Liver (tissue), 8 donors: ENCODE measurements at regions not wholly inside any gene's neighbourhood (a gene's known extent, or its start where the extent isn't known, plus 50 kb on each side); places are given as distances from the start of the nearest gene placed in this dataset.

Experiments
- DNase-seq: peaks from one replicate; pipeline ENCODE4 v3.0.0-alpha.2; 2017; ENCODE audit warnings: low spot score
- H3K27ac ChIP-seq, 2 donors: one replicate each; pipeline ENCODE4 v1.7.0; 2013; ENCODE audit warnings: inconsistent platforms in 2 of 2, low read length in 2 of 2, control low read depth in 1 of 2, low read depth in 1 of 2, mild to moderate bottlenecking in 1 of 2
- H3K27me3 ChIP-seq, 4 donors: one replicate each; pipeline versions ENCODE4 v1.6.1 to v1.7.0; 2013; ENCODE audit warnings: low read length in 3 of 4, inconsistent platforms in 1 of 4, mild to moderate bottlenecking in 1 of 4, moderate library complexity in 1 of 4; ENCODE audit not compliant: control insufficient read depth in 4 of 4, insufficient read depth in 4 of 4
- H3K36me3 ChIP-seq, 4 donors: one replicate each; pipeline versions ENCODE4 v1.6.1 to v1.7.0; 2013; ENCODE audit warnings: low read length in 3 of 4, mild to moderate bottlenecking in 3 of 4, low read depth in 1 of 4, moderate library complexity in 1 of 4; ENCODE audit not compliant: control insufficient read depth in 4 of 4, insufficient read depth in 3 of 4
- H3K4me1 ChIP-seq, 4 donors: one replicate each; pipeline versions ENCODE4 v1.6.1 to v1.7.0; 2013; ENCODE audit warnings: low read length in 3 of 4, mild to moderate bottlenecking in 3 of 4, moderate library complexity in 1 of 4; ENCODE audit not compliant: control insufficient read depth in 4 of 4, insufficient read depth in 4 of 4
- H3K4me3 ChIP-seq, 3 donors: one replicate each; pipeline versions ENCODE4 v1.6.1 to v1.7.0; 2013; ENCODE audit warnings: low read length in 3 of 3, control low read depth in 1 of 3, low read depth in 1 of 3, mild to moderate bottlenecking in 1 of 3
- H3K9ac ChIP-seq, 2 donors: one replicate each; pipeline ENCODE4 v1.7.0; 2013; ENCODE audit warnings: low read length in 2 of 2, mild to moderate bottlenecking in 2 of 2, moderate library complexity in 2 of 2, control low read depth in 1 of 2, low read depth in 1 of 2
- H3K9me3 ChIP-seq, 4 donors: one replicate each; pipeline versions ENCODE4 v1.6.1 to v1.7.0; 2013; ENCODE audit warnings: low read length in 3 of 4; ENCODE audit not compliant: control insufficient read depth in 4 of 4
- CTCF ChIP-seq: fragments of 150-350 bp; IDR thresholded peaks from 2 replicates; pipeline ENCODE4 v1.5.1; 2017; ENCODE audit warnings: improper control_type of control experiment, low read depth, low read length; ENCODE audit not compliant: missing input control
- EGR1 ChIP-seq, 2 donors: IDR thresholded peaks; 2 replicates each; pipeline ENCODE4 v1.6.1; 2016 to 2018; ENCODE audit warnings: antibody characterized with exemption in 2 of 2, low read depth in 2 of 2
- FOXA2 ChIP-seq: IDR thresholded peaks from 2 replicates; pipeline ENCODE4 v1.6.1; 2016; ENCODE audit warnings: antibody characterized with exemption
- HNF4A ChIP-seq, 2 donors: conservative IDR thresholded peaks; 2 replicates each; pipeline ENCODE4 v1.6.1; 2016; ENCODE audit warnings: antibody characterized with exemption in 2 of 2, mild to moderate bottlenecking in 2 of 2
- HNF4G ChIP-seq: IDR thresholded peaks from 2 replicates; pipeline ENCODE4 v1.6.1; 2016; ENCODE audit warnings: antibody characterized with exemption
- JUND ChIP-seq, 2 donors: IDR thresholded peaks; 2 replicates each; pipeline ENCODE4 v1.6.1; 2016; ENCODE audit warnings: antibody characterized with exemption in 2 of 2
- TAF1 ChIP-seq: conservative IDR thresholded peaks from 2 replicates; pipeline ENCODE4 v1.6.1; 2016; ENCODE audit warnings: antibody characterized with exemption, mild to moderate bottlenecking
- YY1 ChIP-seq: IDR thresholded peaks from 2 replicates; pipeline ENCODE4 v1.6.1; 2016; ENCODE audit warnings: antibody characterized with exemption, mild to moderate bottlenecking
- ZBTB33 ChIP-seq: IDR thresholded peaks from 2 replicates; pipeline ENCODE4 v1.6.1; 2016; ENCODE audit warnings: antibody characterized with exemption
- WGBS: extraction: QIAGEN DNeasy Blood & Tissue Kit; methylation state at CpG from one replicate; pipeline ENCODE4 v1.1.7; 2013; 5-methylcytosine and 5-hydroxymethylcytosine counted together
- TF ChIP-seq, protein P1 (sequence below): IDR thresholded peaks from 2 replicates; pipeline ENCODE4 v1.6.1; 2016; ENCODE audit warnings: antibody characterized with exemption
- TF ChIP-seq, protein P2 (sequence below): IDR thresholded peaks from 2 replicates; pipeline ENCODE4 v1.6.1; 2016; ENCODE audit warnings: antibody characterized with exemption
- donor health status: healthy.
- donor health status: healthy.
- donor health status: healthy.
- donor health status: healthy.
- donor health status: healthy.

DNA sequence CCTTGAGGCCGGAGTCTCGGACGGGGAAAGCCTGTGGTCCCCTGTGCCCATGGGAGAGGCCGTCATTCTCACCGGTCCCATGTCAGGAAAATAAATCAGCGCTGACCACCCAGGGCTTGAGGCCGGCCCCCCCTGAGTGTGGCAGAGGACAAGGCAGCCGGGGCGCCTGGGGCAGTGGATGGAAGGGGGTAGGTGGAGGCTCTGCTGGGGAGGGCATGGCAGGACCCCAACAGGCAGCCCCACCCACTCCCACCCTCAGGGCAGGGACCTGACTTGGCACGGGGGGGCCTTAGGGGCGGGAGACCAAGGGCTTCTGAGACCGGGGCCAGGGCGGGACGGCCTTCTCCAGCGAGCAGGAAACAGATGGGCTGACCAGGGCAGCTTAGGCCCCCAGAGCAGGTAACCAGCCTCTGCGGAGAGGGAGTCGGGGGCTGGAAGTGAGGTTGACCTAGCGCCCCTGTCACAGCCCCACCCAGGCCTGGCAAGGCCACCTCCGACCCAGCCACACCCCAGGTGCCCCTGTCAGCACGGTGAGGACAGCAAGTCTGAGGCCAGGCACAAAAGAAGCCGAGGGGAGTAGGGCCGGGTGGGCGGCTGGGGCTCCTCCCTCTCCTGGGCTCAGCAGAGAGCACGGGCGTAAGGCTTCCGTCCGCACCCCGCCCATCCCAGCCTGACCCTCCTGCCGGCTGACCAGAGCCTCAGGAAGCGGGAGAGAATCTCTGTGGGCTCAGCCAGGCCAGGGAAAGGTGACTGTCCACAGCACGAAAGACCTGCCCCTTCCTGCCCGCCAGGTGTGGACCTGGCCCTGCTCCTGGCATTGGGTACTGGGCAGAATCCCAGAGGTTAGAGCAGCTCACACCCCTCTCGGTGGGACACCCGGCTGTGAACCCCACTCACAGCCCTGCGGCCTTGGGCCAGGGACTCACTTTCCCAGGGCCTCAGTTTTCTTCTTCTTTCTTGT, 87.4 kb downstream of the FOXL3 start:
- TF ChIP-seq, protein P1, sequence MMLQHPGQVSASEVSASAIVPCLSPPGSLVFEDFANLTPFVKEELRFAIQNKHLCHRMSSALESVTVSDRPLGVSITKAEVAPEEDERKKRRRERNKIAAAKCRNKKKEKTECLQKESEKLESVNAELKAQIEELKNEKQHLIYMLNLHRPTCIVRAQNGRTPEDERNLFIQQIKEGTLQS, result no peak
- no peak for TF ChIP-seq YY1
- no peak for TF ChIP-seq FOXA2
- TF ChIP-seq EGR1 (IDR thresholded peaks at IDR 0.05; ENCODE audit: low read depth in 2 of 2), result no peak
- DNase-seq, result no peak
- Histone ChIP-seq H3K9me3 (no peaks in the 10 kb centered on the region), H3K36me3 (no peaks in the 10 kb centered on the region), H3K27me3 (no peaks in the 10 kb centered on the region), H3K9ac (no peak overlapping the region), H3K4me3 (no peak overlapping the region), H3K4me1 (peaks cover 3 to 21% (median 9%) of the 10 kb centered on the region in 4 donors), H3K27ac (no peak overlapping the region)
- 84% methylated on average over 35 of the region's 35 CpGs for WGBS

DNA sequence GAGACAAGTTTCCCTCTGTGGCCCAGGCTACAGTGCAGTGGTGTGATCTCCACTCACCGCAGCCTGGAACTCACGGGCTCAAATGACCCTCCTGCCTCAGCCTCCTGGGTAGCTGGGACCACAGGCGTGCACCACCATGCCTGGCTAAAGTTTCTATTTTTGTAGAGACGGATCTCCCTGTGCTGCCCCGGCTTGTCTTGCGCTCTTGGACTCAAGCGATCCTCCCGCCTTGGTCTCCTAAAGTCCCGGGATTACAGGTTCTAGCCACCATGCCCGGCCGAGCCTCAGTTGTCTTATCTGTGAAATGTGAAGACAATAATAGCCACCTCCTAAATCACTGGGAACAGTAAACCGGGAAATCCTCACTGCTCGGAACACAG, 88.1 kb downstream of the FOXL3 start:
- whole genome bisulfite sequencing, result 96% methylated on average over 13 of the region's 13 CpGs
- Histone ChIP-seq H3K36me3 (no peaks in the 10 kb centered on the region), H3K4me3 (no peak overlapping the region), H3K9me3 (no peaks in the 10 kb centered on the region), H3K27me3 (no peaks in the 10 kb centered on the region), H3K27ac (no peak overlapping the region), H3K4me1 (peaks cover 3 to 14% (median 6%) of the 10 kb centered on the region in 4 donors), H3K9ac (no peak overlapping the region)
- TF ChIP-seq TAF1 (no peak), YY1 (no peak), JUND (IDR thresholded peaks at IDR 0.05) (no peak), ZBTB33 (no peak), HNF4G (no peak)
- TF ChIP-seq, protein P2, sequence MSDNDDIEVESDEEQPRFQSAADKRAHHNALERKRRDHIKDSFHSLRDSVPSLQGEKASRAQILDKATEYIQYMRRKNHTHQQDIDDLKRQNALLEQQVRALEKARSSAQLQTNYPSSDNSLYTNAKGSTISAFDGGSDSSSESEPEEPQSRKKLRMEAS, result no peak
- no peak for DNase-seq

DNA sequence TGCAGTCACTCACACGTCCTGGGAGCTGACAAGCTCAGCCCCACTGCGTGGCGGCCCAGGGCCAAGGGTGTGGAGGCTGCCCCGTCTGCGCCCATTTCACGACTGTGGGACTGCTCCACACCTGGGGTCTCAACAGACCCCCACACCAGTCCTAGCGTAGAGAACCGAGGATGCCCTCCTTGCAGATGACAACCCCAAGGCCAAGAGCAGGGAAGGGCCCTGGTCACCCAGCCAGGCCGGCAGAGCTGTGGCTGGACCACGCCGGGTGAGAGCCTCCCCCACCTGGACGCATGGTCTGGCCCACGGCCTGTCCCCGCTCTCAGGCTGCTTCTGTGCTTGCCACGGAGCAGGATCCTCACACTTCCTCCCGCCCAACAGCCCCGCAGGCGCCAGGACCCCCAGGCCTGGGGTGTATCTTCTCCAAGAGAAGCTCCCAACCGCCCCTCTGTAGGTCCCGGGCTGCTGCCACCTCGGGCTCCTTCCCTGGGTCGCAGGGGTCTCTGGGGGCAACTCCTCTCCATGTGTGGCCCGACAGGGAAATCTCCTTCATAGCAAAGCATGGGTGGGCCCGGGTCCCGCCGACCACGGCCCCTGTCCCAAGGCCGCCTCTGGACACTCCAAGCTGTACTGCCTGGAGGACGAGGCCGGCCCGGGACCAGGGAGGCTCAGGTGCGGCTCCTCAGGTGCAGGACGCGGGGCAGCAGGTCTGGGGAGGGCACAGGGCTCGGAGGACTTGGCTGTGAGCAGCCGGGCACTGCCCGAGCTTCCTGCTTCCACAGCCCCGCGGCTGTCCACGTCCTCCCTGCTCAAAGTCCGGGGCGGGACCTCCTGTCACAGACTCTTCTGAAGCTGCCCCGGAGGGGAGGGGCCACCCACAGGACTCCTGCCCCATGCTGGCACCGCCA, 88.8 kb downstream of the FOXL3 start:
- Histone ChIP-seq H3K9me3 (peaks cover 0 to under 1% (median 0%) of the 10 kb centered on the region in 4 donors), H3K36me3 (no peaks in the 10 kb centered on the region), H3K27ac (no peak overlapping the region), H3K4me3 (no peak overlapping the region), H3K9ac (no peak overlapping the region), H3K27me3 (no peaks in the 10 kb centered on the region), H3K4me1 (peaks cover 0 to 8% (median 0%) of the 10 kb centered on the region in 4 donors)
- no peak for TF ChIP-seq CTCF
- TF ChIP-seq HNF4A (conservative IDR thresholded peaks at IDR 0.05), result no peak
- DNase-seq, result no peak
- WGBS, result 77% methylated on average over 44 of the region's 44 CpGs
